ENCODE measurements at regions not wholly inside any gene's neighbourhood (a gene's known extent, or its start where the extent isn't known, plus 50 kb on each side); places are given as distances from the start of the nearest gene placed in this dataset.

GRCh38 chr6:15137086-15137485, 108.8 kb upstream of the JARID2 start:
- no peaks in the 10 kb centered on the region for H3K27me3 ChIP-seq (replicated peaks; ENCODE audit: insufficient read depth, low read length)
- H4K20me1 ChIP-seq (ENCODE audit: insufficient read depth, low read length) = no peaks in the 10 kb centered on the region
- H3K9me3 ChIP-seq (replicated peaks; ENCODE audit: insufficient read depth, low read length) = no peaks in the 10 kb centered on the region
- H3K9ac ChIP-seq (ENCODE audit: low read length) = no peak overlapping the region
- H2AFZ ChIP-seq (ENCODE audit: low read length) = no peak overlapping the region
- no peaks in the 10 kb centered on the region for H3K9me2 ChIP-seq (replicated peaks; ENCODE audit: insufficient read depth, low read length)
- DNase-seq = no peak
- TF ChIP-seq EZH2 (optimal IDR thresholded peaks at IDR 0.05; ENCODE audit: low read depth, low read length) (no peak), EZH2phosphoT487 (IDR thresholded peaks at IDR 0.05; ENCODE audit: low read length) (no peak)
- TF ChIP-seq, protein P1, sequence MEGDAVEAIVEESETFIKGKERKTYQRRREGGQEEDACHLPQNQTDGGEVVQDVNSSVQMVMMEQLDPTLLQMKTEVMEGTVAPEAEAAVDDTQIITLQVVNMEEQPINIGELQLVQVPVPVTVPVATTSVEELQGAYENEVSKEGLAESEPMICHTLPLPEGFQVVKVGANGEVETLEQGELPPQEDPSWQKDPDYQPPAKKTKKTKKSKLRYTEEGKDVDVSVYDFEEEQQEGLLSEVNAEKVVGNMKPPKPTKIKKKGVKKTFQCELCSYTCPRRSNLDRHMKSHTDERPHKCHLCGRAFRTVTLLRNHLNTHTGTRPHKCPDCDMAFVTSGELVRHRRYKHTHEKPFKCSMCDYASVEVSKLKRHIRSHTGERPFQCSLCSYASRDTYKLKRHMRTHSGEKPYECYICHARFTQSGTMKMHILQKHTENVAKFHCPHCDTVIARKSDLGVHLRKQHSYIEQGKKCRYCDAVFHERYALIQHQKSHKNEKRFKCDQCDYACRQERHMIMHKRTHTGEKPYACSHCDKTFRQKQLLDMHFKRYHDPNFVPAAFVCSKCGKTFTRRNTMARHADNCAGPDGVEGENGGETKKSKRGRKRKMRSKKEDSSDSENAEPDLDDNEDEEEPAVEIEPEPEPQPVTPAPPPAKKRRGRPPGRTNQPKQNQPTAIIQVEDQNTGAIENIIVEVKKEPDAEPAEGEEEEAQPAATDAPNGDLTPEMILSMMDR (IDR thresholded peaks at IDR 0.05; ENCODE audit: low read length) = no peak
- no peaks in the 10 kb centered on the region for H3F3A ChIP-seq (ENCODE audit: insufficient read depth, low read length)
- H3K27ac ChIP-seq (ENCODE audit: low read length) = no peak overlapping the region
- H3K4me3 ChIP-seq (ENCODE audit: low read length) = no peak overlapping the region
- H3K36me3 ChIP-seq (replicated peaks; ENCODE audit: insufficient read depth, low read length) = no peaks in the 10 kb centered on the region
- no peaks in the 10 kb centered on the region for H3K79me2 ChIP-seq (ENCODE audit: low read length)
- H3K4me1 ChIP-seq (ENCODE audit: low read length) = no peaks in the 10 kb centered on the region
- no peak overlapping the region for H3K4me2 ChIP-seq (ENCODE audit: low read depth, low read length)

DNA sequence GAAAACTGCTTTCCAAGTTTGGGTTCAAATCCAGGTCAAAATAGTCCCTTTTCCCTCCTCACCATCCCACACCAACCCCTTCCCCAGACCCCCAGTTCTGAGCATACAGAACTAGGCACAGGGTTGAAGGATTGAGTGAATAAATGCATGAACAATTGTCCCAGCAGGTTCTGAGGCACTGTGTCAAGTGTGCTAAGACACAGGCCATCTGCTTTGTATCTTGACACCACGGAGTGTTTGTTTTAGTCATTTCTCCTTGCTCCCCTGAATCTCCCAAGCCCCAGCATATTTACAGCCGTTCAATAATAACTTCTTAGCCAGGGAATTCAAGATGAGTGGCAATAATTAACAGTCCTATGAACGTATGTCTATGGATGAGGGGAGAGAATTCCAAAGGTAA, 102.8 kb upstream of the JARID2 start:
- Histone ChIP-seq H3K9me2 (replicated peaks; ENCODE audit: insufficient read depth, low read length) (no peaks in the 10 kb centered on the region), H3K27ac (ENCODE audit: low read length) (no peak overlapping the region), H3F3A (ENCODE audit: insufficient read depth, low read length) (no peaks in the 10 kb centered on the region), H3K9ac (ENCODE audit: low read length) (no peak overlapping the region), H3K4me2 (ENCODE audit: low read depth, low read length) (no peak overlapping the region), H3K36me3 (replicated peaks; ENCODE audit: insufficient read depth, low read length) (no peaks in the 10 kb centered on the region), H3K9me3 (replicated peaks; ENCODE audit: insufficient read depth, low read length) (no peaks in the 10 kb centered on the region), H3K4me3 (ENCODE audit: low read length) (no peak overlapping the region), H3K79me2 (ENCODE audit: low read length) (no peaks in the 10 kb centered on the region), H4K20me1 (ENCODE audit: insufficient read depth, low read length) (no peaks in the 10 kb centered on the region), H3K27me3 (replicated peaks; ENCODE audit: insufficient read depth, low read length) (no peaks in the 10 kb centered on the region), H2AFZ (ENCODE audit: low read length) (no peak overlapping the region), H3K4me1 (ENCODE audit: low read length) (no peaks in the 10 kb centered on the region)
- no peak for DNase-seq
- TF ChIP-seq EZH2phosphoT487 (IDR thresholded peaks at IDR 0.05; ENCODE audit: low read length) (no peak), EZH2 (optimal IDR thresholded peaks at IDR 0.05; ENCODE audit: low read depth, low read length) (no peak)
- TF ChIP-seq, protein P1 (IDR thresholded peaks at IDR 0.05; ENCODE audit: low read length) = no peak

- Histone ChIP-seq H3K4me2 (ENCODE audit: low read depth, low read length) (no peak overlapping the region), H4K20me1 (ENCODE audit: insufficient read depth, low read length) (no peaks in the 10 kb centered on the region), H3K9ac (ENCODE audit: low read length) (no peak overlapping the region), H3K4me1 (ENCODE audit: low read length) (no peaks in the 10 kb centered on the region), H3K36me3 (replicated peaks; ENCODE audit: insufficient read depth, low read length) (no peaks in the 10 kb centered on the region), H3K27me3 (replicated peaks; ENCODE audit: insufficient read depth, low read length) (no peaks in the 10 kb centered on the region), H3K4me3 (ENCODE audit: low read length) (no peak overlapping the region), H3K9me3 (replicated peaks; ENCODE audit: insufficient read depth, low read length) (no peaks in the 10 kb centered on the region), H2AFZ (ENCODE audit: low read length) (no peak overlapping the region), H3K79me2 (ENCODE audit: low read length) (no peaks in the 10 kb centered on the region), H3K27ac (ENCODE audit: low read length) (no peak overlapping the region), H3F3A (ENCODE audit: insufficient read depth, low read length) (no peaks in the 10 kb centered on the region), H3K9me2 (replicated peaks; ENCODE audit: insufficient read depth, low read length) (no peaks in the 10 kb centered on the region)
- TF ChIP-seq EZH2phosphoT487 (IDR thresholded peaks at IDR 0.05; ENCODE audit: low read length) = no peak
- no peak for TF ChIP-seq EZH2 (optimal IDR thresholded peaks at IDR 0.05; ENCODE audit: low read depth, low read length)
- TF ChIP-seq, protein P1 (IDR thresholded peaks at IDR 0.05; ENCODE audit: low read length) = no peak
- DNase-seq = no peak
Observed at GRCh38 chr6:15143540-15143939, 102.3 kb upstream of the JARID2 start.

All from MM.1S (cell line).